Epithelial cell of esophagus (primary cell): ENCODE measurements at regions not wholly inside any gene's neighbourhood (a gene's known extent, or its start where the extent isn't known, plus 50 kb on each side); places are given as distances from the start of the nearest gene placed in this dataset.

Experiments used
- DNase-seq: peaks from one replicate; pipeline ENCODE4 v3.0.0; 2010; ENCODE audit warnings: low read depth
- H3K4me3 ChIP-seq: 2 replicates; pipeline ENCODE4 v1.5.1; 2011; ENCODE audit warnings: mild to moderate bottlenecking, low read length, control low read depth
- CTCF ChIP-seq: IDR thresholded peaks from 2 replicates; pipeline ENCODE4 v1.5.1; 2011; ENCODE audit warnings: low read depth, mild to moderate bottlenecking, low read length, control low read depth, inconsistent platforms; ENCODE audit not compliant: insufficient read depth; ENCODE audit errors: missing control alignments

GRCh38 chr6:40299681-40300080 lies 287.5 kb downstream of the LRFN2 start:
- DNase-seq, result no peak
- TF ChIP-seq CTCF, result no peak
- H3K4me3 ChIP-seq, result no peak overlapping the region

GRCh38 chr6:40298207-40298606 lies 289.0 kb downstream of the LRFN2 start:
- H3K4me3 ChIP-seq, result no peak overlapping the region
- DNase-seq, result no peak
- no peak for TF ChIP-seq CTCF

GRCh38 chr6:40295251-40295950 lies 291.8 kb downstream of the LRFN2 start:
- no peak overlapping the region for H3K4me3 ChIP-seq
- no peak for DNase-seq
- no peak for TF ChIP-seq CTCF

DNA sequence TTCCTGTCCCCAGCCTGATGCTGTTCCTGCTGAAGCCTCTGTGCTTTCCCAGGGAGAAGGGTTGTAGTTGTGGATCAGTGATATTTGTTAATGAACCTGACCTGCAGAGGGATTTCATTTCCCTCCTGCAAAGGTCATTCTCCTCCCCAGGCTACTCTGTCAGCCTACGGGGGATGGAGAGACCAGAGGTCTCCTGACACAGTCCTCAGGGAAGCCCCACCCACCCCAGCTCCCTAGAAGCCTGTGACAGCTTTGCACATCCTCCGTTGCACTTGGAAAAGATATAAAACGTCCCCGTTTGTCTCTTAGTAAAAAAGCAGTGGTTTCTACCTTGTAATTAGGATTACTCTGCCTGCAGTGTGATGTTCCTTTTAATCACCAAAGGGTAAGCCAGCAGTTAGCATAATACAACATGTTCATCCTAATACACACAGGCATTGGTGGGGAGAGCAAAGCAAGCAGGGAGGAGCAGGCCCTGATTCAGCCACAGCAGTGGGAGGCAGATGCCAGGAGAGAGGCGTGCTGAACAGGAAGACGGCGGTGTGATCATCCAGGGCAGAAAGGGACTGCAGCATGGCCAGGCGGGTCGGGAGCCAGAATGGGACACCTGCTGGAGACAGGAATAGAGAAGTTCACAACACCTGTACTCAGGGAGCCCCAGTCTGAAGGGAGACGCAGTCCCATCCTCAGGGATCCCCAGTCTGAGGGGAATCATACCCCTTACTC lies 293.5 kb downstream of the LRFN2 start:
- no peak overlapping the region for H3K4me3 ChIP-seq
- TF ChIP-seq CTCF, result no peak
- no peak for DNase-seq

DNA sequence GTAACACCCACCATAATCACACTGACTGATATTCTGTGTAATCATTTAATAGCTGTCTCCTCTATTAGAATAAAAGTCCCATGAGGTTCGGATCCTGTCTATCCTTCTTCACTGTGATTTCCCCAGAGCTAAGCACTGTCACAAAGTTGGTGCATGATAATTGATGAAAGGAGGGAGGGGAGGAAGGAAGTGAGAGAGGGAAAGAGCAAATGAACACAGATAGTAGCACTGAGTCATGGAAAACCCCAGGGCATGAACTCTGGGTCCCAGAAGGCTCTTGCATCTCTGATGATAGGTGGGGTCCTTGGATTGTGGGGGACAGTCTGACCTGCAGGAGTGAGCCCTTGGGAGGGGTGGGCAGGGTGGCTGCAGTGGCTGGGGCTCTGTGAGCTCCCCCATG lies 294.1 kb downstream of the LRFN2 start:
- TF ChIP-seq CTCF, result no peak
- DNase-seq, result no peak
- H3K4me3 ChIP-seq, result no peak overlapping the region

GRCh38 chr6:40290816-40291215 lies 296.3 kb downstream of the LRFN2 start:
- no peak for TF ChIP-seq CTCF
- DNase-seq, result no peak
- H3K4me3 ChIP-seq, result no peak overlapping the region

DNA sequence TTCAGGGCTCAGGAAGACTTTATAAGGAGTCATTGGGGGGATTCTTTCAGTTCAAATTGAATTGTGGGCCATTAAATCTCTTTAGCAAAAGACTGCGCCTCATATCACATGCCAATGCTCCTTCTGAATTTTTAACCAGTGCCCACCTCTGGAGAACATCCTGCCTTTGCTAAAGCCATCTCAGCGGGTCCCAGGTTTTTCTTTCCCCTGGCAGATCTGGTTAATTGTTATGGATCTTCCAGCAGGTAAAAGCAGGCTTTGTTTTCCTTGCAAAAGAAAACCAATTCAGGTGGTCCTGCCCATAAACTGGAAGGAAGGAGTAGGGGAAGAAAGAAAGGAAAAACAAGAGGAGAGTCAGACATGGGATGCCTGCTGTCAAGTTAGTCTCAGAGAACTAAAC lies 298.2 kb downstream of the LRFN2 start:
- DNase-seq, result no peak
- TF ChIP-seq CTCF, result no peak

More for the DNA sequence above, 298.2 kb downstream of the LRFN2 start:
- H3K4me3 ChIP-seq, result no peak overlapping the region
